ENCODE measurements at regions not wholly inside any gene's neighbourhood (a gene's known extent, or its start where the extent isn't known, plus 50 kb on each side); places are given as distances from the start of the nearest gene placed in this dataset.

DNA sequence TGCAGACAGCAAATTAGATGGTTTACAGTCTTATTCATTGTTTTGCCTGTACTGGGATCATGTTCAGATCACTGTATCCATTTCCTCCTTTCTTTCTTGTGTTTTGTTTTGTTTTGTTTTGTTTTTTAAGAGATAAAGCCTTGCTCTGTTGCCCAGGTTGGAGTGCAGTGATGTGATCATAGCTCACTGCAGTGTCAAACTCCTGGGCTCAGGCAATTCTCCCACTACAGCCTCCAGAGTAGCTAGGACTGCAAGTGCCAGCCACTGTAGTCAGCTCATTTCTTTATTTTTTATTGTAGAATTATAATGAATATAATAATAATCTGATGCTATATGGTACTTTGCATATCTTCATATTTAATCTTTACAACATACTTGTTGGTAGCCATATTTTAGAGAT lies 403.7 kb upstream of the B3GALT2 start:
- DNase-seq = no peak
- Mint-ChIP-seq H3K27ac (no peak overlapping the region), H3K36me3 (ENCODE audit: low read depth) (no peaks in the 10 kb centered on the region), H3K27me3 (no peaks in the 10 kb centered on the region), H3K4me1 (peaks cover 18% of the 10 kb centered on the region), H3K4me3 (no peak overlapping the region), H3K9me3 (no peaks in the 10 kb centered on the region)
- CTCF ChIA-PET = no interaction called here
- intact Hi-C loops (cut with micrococcal nuclease) = no loop called here
- ATAC-seq (ENCODE audit: low read depth) = no peak
- POLR2A ChIA-PET = no interaction called here
- TF ChIP-seq, protein P1, sequence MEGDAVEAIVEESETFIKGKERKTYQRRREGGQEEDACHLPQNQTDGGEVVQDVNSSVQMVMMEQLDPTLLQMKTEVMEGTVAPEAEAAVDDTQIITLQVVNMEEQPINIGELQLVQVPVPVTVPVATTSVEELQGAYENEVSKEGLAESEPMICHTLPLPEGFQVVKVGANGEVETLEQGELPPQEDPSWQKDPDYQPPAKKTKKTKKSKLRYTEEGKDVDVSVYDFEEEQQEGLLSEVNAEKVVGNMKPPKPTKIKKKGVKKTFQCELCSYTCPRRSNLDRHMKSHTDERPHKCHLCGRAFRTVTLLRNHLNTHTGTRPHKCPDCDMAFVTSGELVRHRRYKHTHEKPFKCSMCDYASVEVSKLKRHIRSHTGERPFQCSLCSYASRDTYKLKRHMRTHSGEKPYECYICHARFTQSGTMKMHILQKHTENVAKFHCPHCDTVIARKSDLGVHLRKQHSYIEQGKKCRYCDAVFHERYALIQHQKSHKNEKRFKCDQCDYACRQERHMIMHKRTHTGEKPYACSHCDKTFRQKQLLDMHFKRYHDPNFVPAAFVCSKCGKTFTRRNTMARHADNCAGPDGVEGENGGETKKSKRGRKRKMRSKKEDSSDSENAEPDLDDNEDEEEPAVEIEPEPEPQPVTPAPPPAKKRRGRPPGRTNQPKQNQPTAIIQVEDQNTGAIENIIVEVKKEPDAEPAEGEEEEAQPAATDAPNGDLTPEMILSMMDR (IDR thresholded peaks at IDR 0.05) = no peak

DNA sequence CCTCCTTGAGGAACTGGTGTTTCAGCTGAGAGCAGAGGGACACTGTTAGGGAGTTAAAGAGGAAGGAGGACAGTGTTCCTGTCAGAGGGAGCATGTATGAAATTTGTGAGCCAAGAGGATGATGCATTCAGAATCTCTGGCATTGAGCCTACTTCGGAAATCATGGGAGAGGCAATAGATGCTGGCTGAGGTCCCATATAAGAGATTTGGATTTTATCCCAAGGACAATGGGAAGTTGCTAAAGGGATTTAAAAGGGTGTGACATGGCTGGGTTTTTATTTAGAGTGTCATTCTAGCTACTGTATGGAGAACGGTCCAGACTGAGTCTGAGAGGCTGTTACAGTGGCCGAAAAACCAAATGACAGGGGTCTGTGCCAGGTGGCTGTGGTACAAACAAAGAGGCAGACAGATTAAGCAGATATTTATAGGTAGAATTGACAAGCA lies 403.2 kb upstream of the B3GALT2 start:
- CTCF ChIA-PET = no interaction called here
- TF ChIP-seq, protein P1 (IDR thresholded peaks at IDR 0.05) = no peak
- no peak overlapping the region for H3K4me3 Mint-ChIP-seq
- no peak for ATAC-seq (ENCODE audit: low read depth)
- POLR2A ChIA-PET = no interaction called here
- peaks cover 15% of the 10 kb centered on the region for H3K4me1 Mint-ChIP-seq
- no peaks in the 10 kb centered on the region for H3K27me3 Mint-ChIP-seq
- no peak overlapping the region for H3K27ac Mint-ChIP-seq
- intact Hi-C loops (cut with micrococcal nuclease) = no loop called here
- H3K9me3 Mint-ChIP-seq = no peaks in the 10 kb centered on the region
- no peak for DNase-seq
- no peaks in the 10 kb centered on the region for H3K36me3 Mint-ChIP-seq (ENCODE audit: low read depth)

DNA sequence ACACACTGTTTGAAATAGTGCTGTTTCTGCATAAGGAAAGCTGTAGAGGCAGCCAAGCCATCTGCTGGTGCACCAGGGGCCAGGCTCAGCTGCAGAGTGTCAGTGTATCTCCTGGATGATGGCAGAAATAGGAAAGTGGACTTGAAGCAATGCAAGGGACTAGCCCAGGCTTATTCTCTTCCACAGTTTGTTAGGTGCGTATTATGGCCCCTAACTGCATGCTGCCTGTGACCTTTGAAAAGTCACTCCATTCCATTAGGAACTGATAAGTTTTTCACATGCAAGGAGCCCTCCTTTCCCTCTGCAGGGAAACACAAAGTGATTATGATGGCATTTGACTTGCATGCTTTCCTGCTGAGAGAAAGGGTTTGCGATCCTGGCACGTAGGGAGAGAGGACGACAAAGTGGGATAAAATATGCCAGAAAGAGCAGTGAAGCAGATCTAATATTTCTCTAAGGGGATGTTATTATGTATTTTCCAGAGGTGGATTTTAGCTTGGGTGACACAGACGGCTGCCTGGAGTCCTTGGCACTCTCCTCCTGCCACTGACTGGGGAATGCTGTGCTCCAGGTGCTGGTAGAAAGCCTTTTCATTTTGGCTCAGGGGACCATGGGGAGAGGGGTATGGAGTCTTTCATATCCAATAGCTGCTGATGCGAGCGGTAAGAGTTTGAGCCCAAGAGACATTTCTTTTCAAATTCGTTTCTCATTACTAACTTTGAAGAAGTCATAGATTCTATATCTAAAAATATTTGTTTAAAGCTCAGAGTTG lies 402.1 kb upstream of the B3GALT2 start:
- H3K27ac Mint-ChIP-seq = no peak overlapping the region
- intact Hi-C loops (cut with micrococcal nuclease) = no loop called here
- H3K4me1 Mint-ChIP-seq = peaks cover 7% of the 10 kb centered on the region
- no peaks in the 10 kb centered on the region for H3K9me3 Mint-ChIP-seq
- ATAC-seq (ENCODE audit: low read depth) (no peak), DNase-seq (no peak)
- ChIA-PET CTCF (no interaction called here), POLR2A (no interaction called here)
- no peaks in the 10 kb centered on the region for H3K36me3 Mint-ChIP-seq (ENCODE audit: low read depth)
- no peaks in the 10 kb centered on the region for H3K27me3 Mint-ChIP-seq
- TF ChIP-seq, protein P1 (IDR thresholded peaks at IDR 0.05) = no peak
- no peak overlapping the region for H3K4me3 Mint-ChIP-seq

DNA sequence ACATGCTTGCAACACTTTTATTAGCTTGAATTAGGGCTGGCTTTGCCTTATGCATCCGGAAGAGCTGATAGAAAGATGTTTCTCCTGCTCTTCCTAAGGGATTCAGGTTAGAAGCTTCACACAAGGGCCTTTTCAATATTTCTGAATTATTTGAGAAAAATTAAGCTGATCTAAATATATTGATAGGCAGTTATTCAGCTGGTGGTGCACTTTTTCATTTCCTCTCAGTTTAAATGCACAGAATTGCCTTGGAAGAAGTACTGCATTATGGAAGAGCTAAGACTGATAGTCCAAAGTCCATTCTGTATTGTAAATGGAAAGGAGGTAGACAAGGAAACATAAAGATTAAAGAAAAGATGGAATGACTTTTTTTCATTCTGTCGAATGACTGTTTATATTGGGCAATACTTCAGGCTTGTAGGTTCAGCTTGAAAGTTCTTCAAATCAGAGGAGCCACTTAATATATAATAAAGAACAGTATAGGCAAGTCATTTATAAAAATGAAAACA lies 398.4 kb upstream of the B3GALT2 start:
- ATAC-seq (ENCODE audit: low read depth) (no peak), DNase-seq (no peak)
- Mint-ChIP-seq H3K36me3 (ENCODE audit: low read depth) (no peaks in the 10 kb centered on the region), H3K9me3 (no peaks in the 10 kb centered on the region), H3K4me3 (no peak overlapping the region), H3K27ac (no peak overlapping the region), H3K27me3 (peaks cover 7% of the 10 kb centered on the region), H3K4me1 (no peaks in the 10 kb centered on the region)
- ChIA-PET POLR2A (no interaction called here), CTCF (interaction anchor here (0.6 kb wide), 1 partner anchor 179 kb away, joined by 3 read pairs; no protein-coding TSS in a partner anchor)
- TF ChIP-seq, protein P1 (IDR thresholded peaks at IDR 0.05) = no peak
- intact Hi-C loops (cut with micrococcal nuclease) = no loop called here

DNA sequence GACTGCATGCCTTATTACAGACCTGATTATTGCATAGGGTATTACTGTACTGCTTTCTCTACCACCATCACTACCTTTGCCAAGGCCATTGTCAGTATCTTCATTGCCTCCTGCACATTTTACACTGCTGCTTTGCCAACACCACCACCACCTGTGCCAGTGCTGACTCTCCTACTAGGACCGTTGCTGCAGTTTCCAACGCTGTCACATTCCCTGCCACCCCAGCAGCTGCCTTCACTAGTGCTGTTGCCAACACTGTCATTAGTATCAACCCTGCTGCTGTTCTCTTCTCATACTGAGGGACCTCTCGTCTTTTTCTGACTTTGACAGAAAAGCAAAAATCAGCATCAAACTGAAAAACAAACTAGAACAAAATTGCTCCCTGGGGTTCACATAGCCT lies 394.9 kb upstream of the B3GALT2 start:
- no peak overlapping the region for H3K4me3 Mint-ChIP-seq
- ATAC-seq (ENCODE audit: low read depth) = no peak
- H3K27ac Mint-ChIP-seq = no peak overlapping the region
- POLR2A ChIA-PET = no interaction called here
- peaks cover 8% of the 10 kb centered on the region for H3K27me3 Mint-ChIP-seq
- no peaks in the 10 kb centered on the region for H3K9me3 Mint-ChIP-seq
- H3K4me1 Mint-ChIP-seq = no peaks in the 10 kb centered on the region
- no peaks in the 10 kb centered on the region for H3K36me3 Mint-ChIP-seq (ENCODE audit: low read depth)
- CTCF ChIA-PET = no interaction called here
- TF ChIP-seq, protein P1 (IDR thresholded peaks at IDR 0.05) = no peak
- intact Hi-C loops (cut with micrococcal nuclease) = no loop called here
- no peak for DNase-seq
